T-cell (primary cell): ENCODE measurements at regions not wholly inside any gene's neighbourhood (a gene's known extent, or its start where the extent isn't known, plus 50 kb on each side); places are given as distances from the start of the nearest gene placed in this dataset.

ENCODE experiments used
- ATAC-seq, 4 experiments: fragments of 200-7000 bp in 3 of 4; fragments of 150-1000 bp in 1 of 4; cut with Tn5 transposase; replicated peaks in 1 of 4; 1 replicate in 3 of 4; 2 replicates in 1 of 4; pipeline ENCODE4 v1.10.0; 2021; ENCODE audit warnings: moderate library complexity in 3 of 4, mild to moderate bottlenecking in 2 of 4, moderate number of reproducible peaks in 1 of 4
- CTCF ChIA-PET, 2 donors: fragments of 300-600 bp; sonication (Branson Sonifier 250); formaldehyde crosslinking; loops; one replicate each; lab custom pipeline; 2022; ENCODE audit warnings: antibody characterized with exemption in 2 of 2; lab: Charles Lee
- POLR2A ChIA-PET, 2 donors: fragments of 300-600 bp; sonication (Branson Sonifier 250); formaldehyde crosslinking; loops; one replicate each; lab custom pipeline; 2022; ENCODE audit warnings: antibody characterized with exemption in 2 of 2; lab: Charles Lee
- DNase-seq, 35 experiments: peaks; one replicate each; pipeline versions ENCODE4 v3.0.0 to v3.0.0-alpha.2; 2013 to 2023
- H3K27ac ChIP-seq: one replicate; pipeline ENCODE4 v1.5.1; 2013; ENCODE audit warnings: low read length
- H3K27me3 ChIP-seq, 2 experiments: replicated peaks in 1 of 2; 1 replicate in 1 of 2; 2 replicates in 1 of 2; pipeline versions ENCODE4 v1.6.1 to v1.7.0; 2013; ENCODE audit warnings: low read length in 1 of 2, mixed read lengths in 1 of 2; ENCODE audit not compliant: control insufficient read depth in 2 of 2, insufficient read depth in 2 of 2; ENCODE audit errors: extremely low read depth in 1 of 2
- H3K36me3 ChIP-seq, 2 donors: 1 replicate in 1 of 2; 2 replicates in 1 of 2; pipeline versions ENCODE4 v1.6.1 to v1.7.0; 2013; ENCODE audit warnings: low read length in 1 of 2; ENCODE audit not compliant: control insufficient read depth in 2 of 2, insufficient read depth in 1 of 2; ENCODE audit errors: extremely low read depth in 1 of 2
- H3K4me1 ChIP-seq, 2 experiments: 1 replicate in 1 of 2; 2 replicates in 1 of 2; pipeline versions ENCODE4 v1.6.1 to v1.7.0; 2013; ENCODE audit warnings: low read length in 2 of 2, mixed read lengths in 1 of 2; ENCODE audit not compliant: insufficient read depth in 2 of 2, control insufficient read depth in 1 of 2; ENCODE audit errors: extremely low read depth in 1 of 2
- H3K4me3 ChIP-seq, 2 donors: 1 replicate in 1 of 2; 2 replicates in 1 of 2; pipeline versions ENCODE4 v1.5.1 to v1.7.0; 2013; ENCODE audit warnings: mild to moderate bottlenecking in 2 of 2, low read length in 1 of 2, moderate library complexity in 1 of 2; ENCODE audit not compliant: control insufficient read depth in 1 of 2; ENCODE audit errors: extremely low read depth in 1 of 2
- H3K9me3 ChIP-seq: 2 replicates; pipeline ENCODE4 v1.7.0; 2013
- H3K27ac Mint-ChIP-seq, 2 donors: one replicate each; pipeline ENCODE4 v1.8.0; 2020 to 2021; ENCODE audit warnings: mild to moderate bottlenecking in 2 of 2, mixed read lengths in 2 of 2
- H3K27me3 Mint-ChIP-seq, 2 donors: one replicate each; pipeline ENCODE4 v1.8.0; 2021 to 2022; ENCODE audit warnings: mixed read lengths in 2 of 2
- H3K36me3 Mint-ChIP-seq: one replicate; pipeline ENCODE4 v1.8.0; 2021; ENCODE audit warnings: mixed read lengths
- H3K4me1 Mint-ChIP-seq, 3 donors: one replicate each; pipeline ENCODE4 v1.8.0; 2020 to 2022; ENCODE audit warnings: mixed read lengths in 3 of 3, mild to moderate bottlenecking in 1 of 3
- H3K4me3 Mint-ChIP-seq, 3 donors: one replicate each; pipeline ENCODE4 v1.8.0; 2020 to 2022; ENCODE audit warnings: mild to moderate bottlenecking in 3 of 3, mixed read lengths in 3 of 3, moderate library complexity in 3 of 3
- H3K9me3 Mint-ChIP-seq, 3 donors: one replicate each; pipeline ENCODE4 v1.8.0; 2020 to 2022; ENCODE audit warnings: mixed read lengths in 3 of 3
- WGBS: methylation state at CpG from one replicate; pipeline ENCODE4 v1.1.5; 2013; ENCODE audit warnings: missing lambda C conversion rate; ENCODE audit not compliant: insufficient coverage; 5-methylcytosine and 5-hydroxymethylcytosine counted together

DNA sequence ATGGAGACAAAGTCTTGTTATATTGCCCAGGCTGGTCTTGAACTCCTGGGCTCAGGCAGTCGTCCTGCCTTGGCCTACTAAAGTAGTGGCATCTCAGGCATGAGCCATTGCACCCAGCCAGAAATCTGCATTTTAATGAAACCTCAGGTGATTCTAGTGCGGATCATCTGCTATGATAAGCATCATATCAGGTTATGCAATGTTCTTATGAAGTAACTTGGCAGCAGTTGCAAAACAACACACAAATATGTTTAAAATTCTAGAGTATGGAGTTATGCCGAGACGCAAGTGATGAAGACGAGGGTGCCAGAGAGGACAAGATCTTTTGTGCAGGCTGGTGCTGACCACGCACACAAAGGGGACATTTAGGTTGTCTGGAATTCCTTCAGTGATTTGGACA, 153.2 kb upstream of the MEF2C start:
- CTCF ChIA-PET: interaction anchor here in 1 of 2 donors (0.7 kb wide), 1 partner anchor 20 kb away, joined by 3 read pairs; no protein-coding TSS in a partner anchor
- Mint-ChIP-seq H3K9me3 (peaks cover 2 to 5% (median 5%) of the 10 kb centered on the region in 3 donors), H3K36me3 (no peaks in the 10 kb centered on the region)

DNA sequence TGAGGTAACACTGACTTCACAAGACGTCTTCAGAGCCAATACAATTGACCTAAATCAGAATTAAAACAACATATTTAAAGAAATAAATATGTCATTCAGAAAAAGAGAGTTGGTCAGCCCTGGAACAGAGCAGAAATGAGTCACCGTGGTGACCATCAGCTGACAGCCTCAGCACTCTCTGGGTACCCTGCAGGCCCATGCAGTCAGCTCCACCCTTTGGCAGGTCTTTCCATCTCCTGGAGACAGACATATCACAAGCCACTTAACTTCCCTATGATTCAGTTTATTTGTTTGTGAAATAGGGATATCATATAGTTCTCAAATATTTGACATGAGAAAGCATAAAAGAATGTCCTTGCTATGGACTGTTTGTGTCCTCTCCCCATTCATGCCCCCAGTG, 151.6 kb upstream of the MEF2C start:
- Histone ChIP-seq H3K27me3 (no peaks in the 10 kb centered on the region), H3K9me3 (no peaks in the 10 kb centered on the region), H3K4me1 (no peaks in the 10 kb centered on the region), H3K27ac (no peak overlapping the region), H3K36me3 (no peaks in the 10 kb centered on the region), H3K4me3 (no peak overlapping the region)
- WGBS: no CpG with 5 or more reads among the region's 2 CpGs
- ChIA-PET CTCF (no interaction called here), POLR2A (no interaction called here)
- Mint-ChIP-seq H3K9me3 (peaks cover 2 to 5% (median 5%) of the 10 kb centered on the region in 3 donors), H3K27ac (no peak overlapping the region), H3K27me3 (no peaks in the 10 kb centered on the region), H3K4me1 (no peaks in the 10 kb centered on the region), H3K36me3 (no peaks in the 10 kb centered on the region), H3K4me3 (no peak overlapping the region)
- no peak for DNase-seq
- no peak for ATAC-seq

More for the DNA sequence above, 153.2 kb upstream of the MEF2C start:
- Mint-ChIP-seq H3K27ac (no peak overlapping the region), H3K27me3 (no peaks in the 10 kb centered on the region), H3K4me1 (no peaks in the 10 kb centered on the region), H3K4me3 (no peak overlapping the region)
- DNase-seq (no peak), ATAC-seq (no peak)
- POLR2A ChIA-PET: no interaction called here
- WGBS: 84% methylated on average over 4 of the region's 6 CpGs
- H3K4me1 ChIP-seq: no peaks in the 10 kb centered on the region
- no peaks in the 10 kb centered on the region for H3K27me3 ChIP-seq
- no peaks in the 10 kb centered on the region for H3K36me3 ChIP-seq
- no peaks in the 10 kb centered on the region for H3K9me3 ChIP-seq
- no peak overlapping the region for H3K4me3 ChIP-seq
- H3K27ac ChIP-seq: no peak overlapping the region

DNA sequence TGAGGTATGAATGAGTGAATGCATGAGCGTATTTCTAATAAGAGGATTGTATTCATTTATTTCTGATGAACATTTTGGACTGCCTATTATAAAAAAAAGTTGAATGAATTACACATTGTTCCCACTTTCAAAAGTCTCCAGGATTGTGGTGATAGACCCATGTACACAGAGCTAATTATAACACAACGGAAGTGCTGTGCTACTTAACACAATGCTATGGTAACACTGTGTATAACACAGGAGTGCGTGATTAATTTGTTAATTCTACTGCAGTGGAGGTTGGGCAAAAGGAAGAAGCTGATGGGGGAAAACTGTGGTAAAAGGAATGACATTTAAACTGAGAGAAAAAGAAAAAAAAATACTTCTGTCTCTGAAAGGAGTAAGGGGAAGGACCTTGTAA, 147.8 kb upstream of the MEF2C start:
- Histone ChIP-seq H3K9me3 (no peaks in the 10 kb centered on the region), H3K36me3 (no peaks in the 10 kb centered on the region), H3K27me3 (no peaks in the 10 kb centered on the region), H3K27ac (no peak overlapping the region), H3K4me1 (no peaks in the 10 kb centered on the region), H3K4me3 (no peak overlapping the region)
- H3K9me3 Mint-ChIP-seq: peaks cover 0 to 13% (median 8%) of the 10 kb centered on the region in 3 donors
- no peak for ATAC-seq
- H3K27me3 Mint-ChIP-seq: no peaks in the 10 kb centered on the region
- DNase-seq: no peak
- H3K27ac Mint-ChIP-seq: no peak overlapping the region
- ChIA-PET POLR2A (no interaction called here), CTCF (no interaction called here)
- H3K4me3 Mint-ChIP-seq: no peak overlapping the region
- H3K36me3 Mint-ChIP-seq: no peaks in the 10 kb centered on the region
- H3K4me1 Mint-ChIP-seq: no peaks in the 10 kb centered on the region
- no CpG with 5 or more reads among the region's 3 CpGs for WGBS

DNA sequence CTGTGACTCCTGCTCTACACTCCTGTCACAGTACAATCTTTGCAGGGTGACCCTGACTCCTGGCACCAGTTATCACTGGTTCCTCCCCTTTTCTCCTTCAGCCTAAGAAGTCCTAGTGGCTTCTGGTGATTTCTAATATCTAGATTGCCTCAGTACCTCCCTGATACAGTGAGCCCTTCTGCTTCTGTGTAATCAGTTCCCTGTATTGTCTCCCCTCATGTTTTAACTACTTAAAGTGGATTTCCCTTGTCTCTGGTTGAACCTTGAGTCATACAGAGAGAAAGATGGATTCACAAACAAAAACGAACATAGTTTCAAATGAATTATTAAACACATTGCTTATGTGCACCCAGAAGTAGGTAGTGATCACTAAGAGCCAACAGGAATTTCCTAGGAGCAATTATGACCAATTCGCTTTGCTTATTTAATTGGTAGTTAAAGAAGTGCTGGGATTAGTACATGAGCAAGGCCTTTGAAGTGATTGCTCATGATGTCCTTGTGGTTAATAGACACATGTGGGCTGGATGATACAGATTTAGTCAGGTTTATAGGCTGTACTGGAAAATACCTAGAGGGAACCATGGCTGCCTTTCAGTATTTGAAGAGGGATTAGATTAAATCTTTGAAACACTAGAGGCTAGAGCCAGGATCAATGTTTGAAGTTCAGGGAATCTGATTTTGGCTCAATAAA, 145.8 kb upstream of the MEF2C start:
- Mint-ChIP-seq H3K36me3 (no peaks in the 10 kb centered on the region), H3K4me3 (no peak overlapping the region), H3K27me3 (no peaks in the 10 kb centered on the region), H3K27ac (no peak overlapping the region), H3K4me1 (no peaks in the 10 kb centered on the region), H3K9me3 (peaks cover 0 to 13% (median 11%) of the 10 kb centered on the region in 3 donors)
- no peaks in the 10 kb centered on the region for H3K36me3 ChIP-seq
- no peaks in the 10 kb centered on the region for H3K27me3 ChIP-seq
- DNase-seq: no peak
- POLR2A ChIA-PET: no interaction called here
- H3K9me3 ChIP-seq: no peaks in the 10 kb centered on the region
- WGBS: 100% methylated on average over 1 of the region's 2 CpGs
- no peaks in the 10 kb centered on the region for H3K4me1 ChIP-seq
- H3K27ac ChIP-seq: no peak overlapping the region
- no peak for ATAC-seq
- CTCF ChIA-PET: no interaction called here
- H3K4me3 ChIP-seq: no peak overlapping the region

DNA sequence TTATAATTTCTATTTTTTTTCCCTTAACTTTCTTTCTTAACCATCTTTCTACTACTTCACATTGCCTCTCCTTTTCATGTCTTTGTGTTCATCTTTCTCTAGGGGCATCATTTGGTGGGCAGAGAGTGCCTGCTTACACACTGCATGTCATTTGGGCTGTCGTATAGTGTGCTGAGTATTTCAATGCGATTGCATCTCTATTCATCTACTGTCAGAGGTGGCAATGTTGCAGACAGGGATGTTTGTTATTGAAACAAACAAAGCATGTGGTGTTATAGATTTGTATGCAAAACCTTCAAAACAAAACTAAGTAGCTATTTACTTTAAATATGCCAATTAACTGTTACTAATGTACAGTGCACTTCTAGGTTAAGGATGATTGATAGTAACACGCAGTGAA, 141.1 kb upstream of the MEF2C start:
- Mint-ChIP-seq H3K4me3 (no peak overlapping the region), H3K27me3 (peaks cover 0 to under 1% of the 10 kb centered on the region in 2 donors), H3K36me3 (no peaks in the 10 kb centered on the region), H3K27ac (no peak overlapping the region), H3K4me1 (no peaks in the 10 kb centered on the region), H3K9me3 (peaks cover 0 to 13% (median 11%) of the 10 kb centered on the region in 3 donors)
- no peak for ATAC-seq
- H3K27me3 ChIP-seq: no peaks in the 10 kb centered on the region
- H3K27ac ChIP-seq: no peak overlapping the region
- no peak for DNase-seq
- no CpG with 5 or more reads among the region's 3 CpGs for WGBS
- H3K4me1 ChIP-seq: no peaks in the 10 kb centered on the region
- no peaks in the 10 kb centered on the region for H3K36me3 ChIP-seq
- H3K9me3 ChIP-seq: no peaks in the 10 kb centered on the region
- CTCF ChIA-PET: no interaction called here
- POLR2A ChIA-PET: no interaction called here
- H3K4me3 ChIP-seq: no peak overlapping the region

DNA sequence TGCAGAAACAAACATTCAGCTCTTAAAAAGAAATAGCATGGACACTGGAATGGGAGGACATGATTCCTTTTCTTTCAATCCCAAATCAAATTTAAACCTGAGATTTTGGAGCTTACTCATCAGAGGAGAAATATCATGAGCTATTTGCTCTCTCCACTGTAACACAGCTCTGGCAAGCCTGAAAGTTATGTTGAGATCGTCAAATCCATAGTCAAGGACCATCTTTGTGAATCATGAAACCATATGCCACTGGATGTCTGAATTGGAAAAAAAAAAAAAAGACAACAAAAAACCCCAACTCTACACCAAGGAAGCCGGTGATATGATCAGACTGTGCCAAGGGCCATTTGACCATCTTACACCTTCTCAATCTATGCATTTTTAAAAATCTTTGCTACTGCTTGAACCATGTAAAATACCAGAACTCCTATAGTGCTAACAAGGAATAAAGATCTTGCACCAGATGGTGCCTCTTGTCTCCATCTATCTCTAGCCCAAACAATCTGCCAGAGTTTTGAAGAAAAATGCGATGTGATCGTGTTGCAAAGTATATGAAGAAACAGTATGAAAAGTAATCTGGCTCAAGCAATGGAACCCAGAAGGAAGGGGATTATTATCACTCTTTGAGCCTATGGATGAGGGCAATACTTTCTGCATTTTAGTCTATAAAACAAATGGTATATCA, 138.1 kb upstream of the MEF2C start:
- H3K27me3 ChIP-seq: no peaks in the 10 kb centered on the region
- H3K4me1 Mint-ChIP-seq: no peaks in the 10 kb centered on the region
- no peak overlapping the region for H3K27ac ChIP-seq
- H3K9me3 Mint-ChIP-seq: peaks cover 0 to 5% (median 0%) of the 10 kb centered on the region in 3 donors
- ChIA-PET CTCF (no interaction called here), POLR2A (no interaction called here)
- peaks cover 0 to 4% of the 10 kb centered on the region in 2 donors for H3K27me3 Mint-ChIP-seq
- no peak overlapping the region for H3K4me3 ChIP-seq
- H3K36me3 ChIP-seq: no peaks in the 10 kb centered on the region
- ATAC-seq (no peak), DNase-seq (no peak)
- H3K36me3 Mint-ChIP-seq: no peaks in the 10 kb centered on the region
- no peak overlapping the region for H3K4me3 Mint-ChIP-seq
- H3K27ac Mint-ChIP-seq: no peak overlapping the region
- WGBS: 80% methylated on average over 2 of the region's 4 CpGs
- no peaks in the 10 kb centered on the region for H3K4me1 ChIP-seq
- no peaks in the 10 kb centered on the region for H3K9me3 ChIP-seq
